MCF 10A (cell line): ENCODE measurements at regions not wholly inside any gene's neighbourhood (a gene's known extent, or its start where the extent isn't known, plus 50 kb on each side); places are given as distances from the start of the nearest gene placed in this dataset.

Experiments
- BruUV-seq: library from RNA; stranded (reverse); fragments of 400-500 nt; replicated peaks from 2 replicates; lab custom pipeline; 2021; lab: Mats Ljungman, UMichigan
- CTCF ChIA-PET: fragments of 300-600 bp; sonication (Branson Sonifier 250); formaldehyde crosslinking; extraction: SDS; loops from one replicate; lab custom pipeline; 2021; ENCODE audit warnings: antibody characterized with exemption, inconsistent platforms; lab: Yijun Ruan, JAX
- POLR2A ChIA-PET: fragments of 300-600, 350-650 bp; sonication (Branson Sonifier 250); formaldehyde crosslinking; extraction: SDS; loops from one replicate; lab custom pipeline; 2020; ENCODE audit warnings: antibody characterized with exemption, inconsistent platforms; lab: Yijun Ruan, JAX
- DNase-seq: peaks from one replicate; pipeline ENCODE4 v3.0.0-alpha.2; 2018; ENCODE audit not compliant: unreplicated experiment
- H3K27ac Mint-ChIP-seq: one replicate; pipeline ENCODE4 v1.8.0; 2022; ENCODE audit warnings: mild to moderate bottlenecking, low read depth, mixed read lengths; ENCODE audit not compliant: unreplicated experiment
- H3K27me3 Mint-ChIP-seq: one replicate; pipeline ENCODE4 v1.8.0; 2022; ENCODE audit warnings: mixed read lengths; ENCODE audit not compliant: insufficient read depth, unreplicated experiment
- H3K36me3 Mint-ChIP-seq: one replicate; pipeline ENCODE4 v1.8.0; 2022; ENCODE audit warnings: mild to moderate bottlenecking, moderate library complexity, mixed read lengths; ENCODE audit not compliant: insufficient read depth, unreplicated experiment
- H3K4me1 Mint-ChIP-seq: one replicate; pipeline ENCODE4 v1.8.0; 2022; ENCODE audit warnings: mixed read lengths; ENCODE audit not compliant: insufficient read depth, unreplicated experiment
- H3K4me3 Mint-ChIP-seq: one replicate; pipeline ENCODE4 v1.8.0; 2022; ENCODE audit warnings: mild to moderate bottlenecking, moderate library complexity, mixed read lengths; ENCODE audit not compliant: unreplicated experiment
- H3K9me3 Mint-ChIP-seq: one replicate; pipeline ENCODE4 v1.8.0; 2022; ENCODE audit warnings: mixed read lengths; ENCODE audit not compliant: unreplicated experiment
- intact Hi-C: fragments of 100-400 bp; cut with micrococcal nuclease; formaldehyde crosslinking; loops from 2 replicates; pipeline ENCODE4 v1.14.1; 2022
- TF ChIP-seq, protein P1 (sequence below): fragments of 200-600 bp; IDR thresholded peaks from one replicate; pipeline ENCODE4 v1.8.0; 2022; ENCODE audit warnings: antibody characterized with exemption, mild to moderate bottlenecking; ENCODE audit not compliant: unreplicated experiment

- intact Hi-C loops, result no loop called here
- no peaks in the 10 kb centered on the region for H3K36me3 Mint-ChIP-seq
- peaks cover 12% of the 10 kb centered on the region for H3K9me3 Mint-ChIP-seq
- POLR2A ChIA-PET, result interaction anchor here (0.6 kb wide), 1 partner anchor 73 kb away, joined by 3 read pairs; no protein-coding TSS in a partner anchor
- no peak overlapping the region for H3K27ac Mint-ChIP-seq
- H3K27me3 Mint-ChIP-seq, result no peaks in the 10 kb centered on the region
- H3K4me1 Mint-ChIP-seq, result peaks cover 15% of the 10 kb centered on the region
- TF ChIP-seq, protein P1, sequence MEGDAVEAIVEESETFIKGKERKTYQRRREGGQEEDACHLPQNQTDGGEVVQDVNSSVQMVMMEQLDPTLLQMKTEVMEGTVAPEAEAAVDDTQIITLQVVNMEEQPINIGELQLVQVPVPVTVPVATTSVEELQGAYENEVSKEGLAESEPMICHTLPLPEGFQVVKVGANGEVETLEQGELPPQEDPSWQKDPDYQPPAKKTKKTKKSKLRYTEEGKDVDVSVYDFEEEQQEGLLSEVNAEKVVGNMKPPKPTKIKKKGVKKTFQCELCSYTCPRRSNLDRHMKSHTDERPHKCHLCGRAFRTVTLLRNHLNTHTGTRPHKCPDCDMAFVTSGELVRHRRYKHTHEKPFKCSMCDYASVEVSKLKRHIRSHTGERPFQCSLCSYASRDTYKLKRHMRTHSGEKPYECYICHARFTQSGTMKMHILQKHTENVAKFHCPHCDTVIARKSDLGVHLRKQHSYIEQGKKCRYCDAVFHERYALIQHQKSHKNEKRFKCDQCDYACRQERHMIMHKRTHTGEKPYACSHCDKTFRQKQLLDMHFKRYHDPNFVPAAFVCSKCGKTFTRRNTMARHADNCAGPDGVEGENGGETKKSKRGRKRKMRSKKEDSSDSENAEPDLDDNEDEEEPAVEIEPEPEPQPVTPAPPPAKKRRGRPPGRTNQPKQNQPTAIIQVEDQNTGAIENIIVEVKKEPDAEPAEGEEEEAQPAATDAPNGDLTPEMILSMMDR, result no peak
- CTCF ChIA-PET, result interaction anchor here (0.6 to 1.2 kb wide), 2 partner anchors 12 to 17 kb away, joined by 3 read pairs; no protein-coding TSS in a partner anchor
- no peak overlapping the region for H3K4me3 Mint-ChIP-seq
- no peak for DNase-seq
- BruUV-seq, result no TSS peak
Observed at GRCh38 chr4:154959756-154960155, 178.7 kb downstream of the RBM46 start.

GRCh38 chr4:154960476-154960875 lies 179.4 kb downstream of the RBM46 start:
- no peaks in the 10 kb centered on the region for H3K27me3 Mint-ChIP-seq
- H3K36me3 Mint-ChIP-seq, result no peaks in the 10 kb centered on the region
- no peak for DNase-seq
- peaks cover 15% of the 10 kb centered on the region for H3K4me1 Mint-ChIP-seq
- H3K4me3 Mint-ChIP-seq, result no peak overlapping the region
- BruUV-seq, result no TSS peak
- CTCF ChIA-PET, result interaction anchor here (0.5 to 1.2 kb wide), 4 partner anchors 13 to 103 kb away, joined by 3 read pairs; no protein-coding TSS in a partner anchor
- H3K27ac Mint-ChIP-seq, result no peak overlapping the region
- peaks cover 14% of the 10 kb centered on the region for H3K9me3 Mint-ChIP-seq
- intact Hi-C loops, result no loop called here
- TF ChIP-seq, protein P1, result no peak
- POLR2A ChIA-PET, result no interaction called here

DNA sequence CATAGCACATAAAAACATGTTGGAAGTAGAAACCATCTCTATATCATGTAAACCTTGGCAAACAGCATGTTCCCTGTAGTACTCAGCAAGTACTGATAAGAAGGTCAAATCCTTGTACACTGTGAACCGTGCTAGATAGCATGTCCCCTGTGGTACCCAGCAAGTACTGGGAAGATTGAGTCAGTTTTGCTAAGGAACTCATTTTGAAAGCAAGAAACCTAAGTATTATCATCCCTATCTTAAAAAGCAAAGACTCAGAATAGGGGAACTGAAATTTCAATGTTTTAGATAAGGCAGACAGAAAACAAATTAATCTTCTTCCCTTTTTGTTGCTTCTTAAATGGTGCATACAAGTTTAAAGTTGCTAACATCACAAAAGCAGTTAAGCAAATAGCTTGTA lies 180.2 kb downstream of the RBM46 start:
- POLR2A ChIA-PET, result no interaction called here
- H3K4me1 Mint-ChIP-seq, result peaks cover 15% of the 10 kb centered on the region
- CTCF ChIA-PET, result interaction anchor here (1.2 to 1.3 kb wide), 2 partner anchors 21 to 103 kb away, joined by 3 to 7 read pairs; no protein-coding TSS in a partner anchor
- intact Hi-C loops, result no loop called here
- no TSS peak for BruUV-seq
- peaks cover 14% of the 10 kb centered on the region for H3K9me3 Mint-ChIP-seq
- H3K4me3 Mint-ChIP-seq, result no peak overlapping the region
- no peaks in the 10 kb centered on the region for H3K27me3 Mint-ChIP-seq
- no peaks in the 10 kb centered on the region for H3K36me3 Mint-ChIP-seq
- TF ChIP-seq, protein P1, result no peak
- no peak overlapping the region for H3K27ac Mint-ChIP-seq
- DNase-seq, result no peak

DNA sequence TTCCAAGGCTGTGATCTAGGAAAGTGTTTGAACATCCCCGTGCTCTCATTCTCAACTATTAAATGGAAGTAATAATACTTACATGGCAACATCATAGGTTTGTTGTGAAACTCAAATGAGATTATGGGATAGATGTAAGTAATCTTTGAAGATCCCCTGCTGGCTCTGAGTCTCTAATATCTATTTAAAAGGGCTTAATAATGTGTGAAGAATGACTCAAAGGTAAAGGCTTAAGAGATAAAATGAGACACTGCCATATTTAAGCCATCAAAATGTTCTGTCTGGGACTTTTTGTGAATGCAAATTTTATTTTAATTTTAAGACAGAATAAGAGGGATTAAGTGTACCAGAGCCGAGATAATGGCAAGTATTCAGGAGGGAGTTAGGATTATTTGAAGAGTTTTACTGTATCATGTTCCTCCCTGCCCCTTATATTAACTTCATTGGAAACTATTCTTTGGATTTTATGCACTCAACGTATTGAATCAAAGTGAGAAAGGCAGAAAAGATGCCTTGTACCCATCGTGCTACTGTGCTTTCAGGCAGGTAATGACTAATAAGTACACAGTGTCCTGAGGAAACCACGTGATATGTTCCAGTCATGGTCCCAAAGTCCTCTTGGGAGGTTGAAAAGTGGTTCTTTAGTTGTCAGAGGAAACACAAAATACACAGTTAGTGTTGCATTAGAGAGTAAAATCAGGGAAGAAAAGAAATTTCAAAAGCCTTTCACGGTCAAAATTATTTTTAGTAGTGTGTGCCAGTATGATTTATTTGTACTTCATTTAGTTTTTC lies 192.4 kb downstream of the RBM46 start:
- Mint-ChIP-seq H3K9me3 (no peaks in the 10 kb centered on the region), H3K27ac (peak overlapping the region; percentile 3)
- CTCF ChIA-PET, result interaction anchor here (1.6 kb wide), 1 partner anchor 9 kb away, joined by 8 read pairs; no protein-coding TSS in a partner anchor

More for the DNA sequence above, 192.4 kb downstream of the RBM46 start:
- TF ChIP-seq, protein P1, result no peak
- no peaks in the 10 kb centered on the region for H3K36me3 Mint-ChIP-seq
- peak; percentile 24 for DNase-seq
- H3K4me1 Mint-ChIP-seq, result peaks cover 12% of the 10 kb centered on the region
- BruUV-seq, result no TSS peak
- intact Hi-C loops, result no loop called here
- no peaks in the 10 kb centered on the region for H3K27me3 Mint-ChIP-seq
- POLR2A ChIA-PET, result no interaction called here
- H3K4me3 Mint-ChIP-seq, result no peak overlapping the region
